GM21723 (cell line): ENCODE measurements at regions not wholly inside any gene's neighbourhood (a gene's known extent, or its start where the extent isn't known, plus 50 kb on each side); places are given as distances from the start of the nearest gene placed in this dataset.

ENCODE experiments used
- ATAC-seq: cut with Tn5 transposase; IDR thresholded peaks from one replicate; pipeline ENCODE4 v1.9.1; 2021; ENCODE audit warnings: mild to moderate bottlenecking, moderate library complexity; ENCODE audit not compliant: unreplicated experiment

GRCh38 chr2:8300905-8301304 lies 381.0 kb upstream of the ID2 start:
- ATAC-seq = no peak

DNA sequence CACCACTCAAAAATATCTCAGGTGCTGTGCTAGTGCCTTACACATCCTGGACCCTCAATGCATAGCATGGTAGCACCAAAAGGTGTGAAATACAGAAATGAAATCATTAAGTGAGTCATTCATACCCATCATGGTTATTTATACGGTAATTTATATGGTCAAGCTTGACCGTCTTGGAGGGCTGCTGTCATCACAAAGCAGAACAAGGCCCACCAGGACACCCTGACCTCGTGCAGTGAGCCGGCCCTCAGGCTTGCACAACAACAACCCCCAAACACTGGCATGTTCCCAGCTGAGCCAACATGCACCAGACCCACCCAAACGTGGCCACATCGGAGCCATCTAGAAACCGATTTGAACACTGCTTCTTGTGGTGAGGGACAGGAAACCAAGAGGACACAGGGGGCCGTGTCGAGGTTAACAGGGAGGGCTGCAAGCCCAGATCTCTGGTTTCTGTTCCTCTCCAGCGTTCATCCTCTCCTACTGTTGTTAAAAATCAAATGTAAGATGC lies 378.5 kb upstream of the ID2 start:
- peak; percentile 77 for ATAC-seq

DNA sequence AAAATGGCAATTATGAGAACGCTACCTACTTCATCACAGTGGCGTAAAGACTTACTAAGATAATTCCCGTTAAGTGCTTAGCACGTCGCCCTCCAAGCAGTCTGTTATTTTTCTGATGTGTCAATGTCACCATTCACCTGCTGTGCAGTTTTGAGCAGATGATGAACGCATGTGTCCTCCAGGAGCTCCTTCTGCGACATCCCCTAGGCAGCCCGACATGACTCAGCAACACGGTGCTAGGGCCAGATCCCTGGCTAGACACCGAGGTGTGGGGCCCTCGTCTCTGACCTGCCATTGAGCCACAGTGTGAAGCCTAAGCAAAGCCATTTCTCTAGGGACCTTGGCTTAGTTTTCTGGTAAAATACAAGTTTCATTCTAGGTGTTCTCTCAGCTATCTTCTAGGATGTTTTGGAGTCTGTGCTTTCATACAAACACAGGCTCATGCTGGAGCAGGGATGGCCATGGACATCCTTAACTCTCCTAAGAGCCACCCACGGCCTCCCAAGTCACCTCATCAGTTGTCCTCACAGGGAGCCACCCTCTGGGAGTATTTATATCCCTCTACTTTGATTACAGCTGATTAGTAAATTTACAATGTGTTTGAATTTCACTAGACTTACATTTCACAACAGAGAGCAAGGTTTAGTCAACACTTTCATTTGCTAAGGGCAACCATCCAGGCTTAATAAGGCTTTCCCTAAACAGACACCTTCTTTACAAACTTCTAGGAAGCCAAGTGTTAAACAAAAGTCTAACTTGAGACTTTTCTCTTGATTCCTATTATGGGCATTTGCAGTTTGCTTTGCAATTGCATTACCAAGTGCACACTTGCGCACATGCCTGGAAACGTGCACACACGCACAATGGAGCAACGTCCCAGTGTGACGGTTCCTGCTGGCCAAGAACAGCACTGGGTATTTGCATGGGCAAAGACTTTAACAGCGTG lies 376.8 kb upstream of the ID2 start:
- ATAC-seq = no peak

DNA sequence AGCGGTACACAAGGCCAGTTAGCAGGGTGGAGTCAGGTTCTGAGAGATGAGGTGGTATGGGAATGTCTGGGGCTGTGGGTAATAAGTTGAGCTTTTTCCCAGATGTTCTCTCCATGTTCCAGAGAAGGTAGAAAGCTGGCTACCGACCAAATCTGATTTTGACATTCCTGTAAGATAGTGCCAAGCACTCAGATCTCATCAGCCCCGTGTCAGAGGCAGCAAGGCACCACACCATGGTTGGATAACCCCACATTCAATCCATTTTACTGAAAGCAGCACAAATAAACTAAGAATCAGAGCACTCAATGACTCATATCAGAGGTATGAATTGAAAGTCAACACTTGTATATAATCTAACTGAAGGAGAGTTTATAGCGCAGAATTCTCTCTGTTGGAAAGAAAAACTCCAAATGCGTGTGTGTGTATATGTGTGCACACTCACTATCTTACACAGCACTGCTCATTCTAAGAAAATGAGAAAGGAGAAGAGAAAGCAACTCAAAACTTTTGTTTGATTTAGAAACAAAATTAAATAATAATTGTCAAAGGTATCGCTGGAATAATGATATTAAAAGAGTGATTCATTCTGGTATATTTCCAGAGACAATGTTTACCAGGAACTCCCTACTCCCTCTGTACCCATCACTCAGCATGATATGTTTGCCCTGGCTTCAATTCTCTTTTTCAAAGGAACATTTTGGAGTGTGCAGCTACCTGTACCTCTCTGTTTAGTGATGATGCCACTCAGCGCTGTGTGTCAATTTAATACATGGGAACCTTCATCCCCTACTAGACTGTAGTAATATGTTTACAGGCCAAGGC lies 375.1 kb upstream of the ID2 start:
- ATAC-seq = no peak

DNA sequence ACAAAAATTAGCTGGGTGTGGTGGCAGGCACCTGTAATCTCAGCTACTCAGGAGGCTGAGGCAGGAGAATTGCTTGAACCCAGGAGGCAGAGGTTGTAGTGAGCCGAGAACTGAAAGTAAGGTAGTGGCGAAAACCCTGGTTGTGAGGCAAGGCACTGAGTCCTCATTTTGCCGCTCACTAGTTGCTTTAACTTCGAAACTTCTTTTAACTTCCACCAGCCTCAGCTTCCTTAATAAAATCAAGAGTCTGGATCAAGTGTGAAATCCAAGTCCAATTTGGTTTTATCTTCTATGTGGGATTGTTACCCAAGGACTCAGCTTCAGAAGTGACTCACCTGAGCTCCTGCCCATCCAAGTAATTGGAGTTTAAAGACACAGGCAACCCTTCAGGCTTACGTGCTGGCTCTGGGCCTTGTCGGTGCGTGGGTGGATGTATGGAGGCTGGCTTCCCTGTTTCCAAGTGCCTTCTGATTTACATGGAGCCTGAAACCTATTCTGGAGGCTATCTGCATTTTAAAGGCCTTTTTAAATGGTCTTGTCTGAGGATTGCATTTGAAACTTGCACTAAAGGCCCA lies 374.2 kb upstream of the ID2 start:
- no peak for ATAC-seq

- ATAC-seq = no peak
Observed at GRCh38 chr2:8309131-8309530, 372.7 kb upstream of the ID2 start.

- no peak for ATAC-seq
Observed at GRCh38 chr2:8310557-8311455, 371.1 kb upstream of the ID2 start.

DNA sequence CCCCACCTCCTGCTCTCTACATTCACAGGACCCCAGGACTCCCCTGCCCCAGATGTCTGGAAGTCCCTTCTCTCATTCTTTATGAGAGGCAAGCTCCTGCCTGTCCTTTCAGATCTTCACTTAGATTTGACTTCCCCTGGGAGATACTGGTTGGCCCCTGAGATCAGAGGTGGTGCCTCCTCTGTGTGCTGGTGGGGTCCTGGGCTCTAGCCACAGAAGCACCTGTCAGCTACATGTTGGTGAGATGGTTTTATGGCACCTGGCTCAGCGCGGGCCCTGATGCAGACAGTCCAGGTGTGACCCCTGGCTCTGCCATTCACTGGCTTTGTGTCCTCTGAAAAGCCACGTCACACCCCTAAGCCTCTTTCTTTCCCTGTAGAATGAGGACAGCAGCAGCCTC lies 369.6 kb upstream of the ID2 start:
- no peak for ATAC-seq

DNA sequence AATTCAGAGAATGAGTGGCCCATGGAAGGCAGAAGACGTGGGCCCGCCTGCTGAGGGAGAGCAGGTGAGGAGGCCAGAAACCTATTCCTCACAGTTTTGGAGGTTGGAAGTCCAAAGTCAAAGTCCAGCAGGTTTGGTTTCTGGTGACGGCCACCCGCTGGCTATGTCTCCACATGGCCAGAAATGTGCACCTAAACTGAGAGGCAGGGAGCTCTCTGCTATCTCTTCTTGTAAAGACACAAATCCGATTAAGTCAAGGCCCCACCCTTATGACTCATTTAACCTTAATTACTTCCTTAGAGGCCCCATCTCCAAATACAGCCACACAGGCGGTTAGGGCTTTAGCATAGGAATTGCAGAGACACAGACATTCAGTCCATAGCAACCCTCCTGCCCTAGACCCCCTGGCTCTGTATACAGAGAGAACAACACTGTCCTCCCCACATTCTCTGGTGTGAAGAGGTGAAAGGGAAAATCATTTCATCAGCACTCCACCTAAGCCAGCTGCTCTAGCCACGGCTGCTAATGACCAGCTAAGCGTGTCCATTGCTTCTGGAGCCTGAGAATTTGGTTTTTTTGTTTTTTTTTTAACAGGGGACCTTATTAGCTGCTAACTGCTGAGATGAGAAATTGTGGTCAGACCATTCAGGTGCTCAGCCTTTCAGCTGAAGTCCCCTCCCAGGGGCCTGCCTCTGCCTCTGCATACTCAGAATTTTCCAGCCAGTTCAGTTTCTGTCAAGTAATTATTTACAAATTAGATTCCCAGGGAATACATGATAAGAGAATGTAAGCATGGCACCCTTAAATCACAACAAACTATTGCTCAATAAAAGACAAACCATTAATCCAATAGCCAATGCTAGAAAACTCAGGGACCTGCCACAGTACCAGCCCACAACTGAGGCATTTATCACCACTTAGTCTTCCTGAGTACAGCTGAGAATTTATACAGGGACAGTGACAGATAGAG lies 368.7 kb upstream of the ID2 start:
- peak; percentile 94 for ATAC-seq

GRCh38 chr2:8314063-8314462 lies 367.8 kb upstream of the ID2 start:
- no peak for ATAC-seq

DNA sequence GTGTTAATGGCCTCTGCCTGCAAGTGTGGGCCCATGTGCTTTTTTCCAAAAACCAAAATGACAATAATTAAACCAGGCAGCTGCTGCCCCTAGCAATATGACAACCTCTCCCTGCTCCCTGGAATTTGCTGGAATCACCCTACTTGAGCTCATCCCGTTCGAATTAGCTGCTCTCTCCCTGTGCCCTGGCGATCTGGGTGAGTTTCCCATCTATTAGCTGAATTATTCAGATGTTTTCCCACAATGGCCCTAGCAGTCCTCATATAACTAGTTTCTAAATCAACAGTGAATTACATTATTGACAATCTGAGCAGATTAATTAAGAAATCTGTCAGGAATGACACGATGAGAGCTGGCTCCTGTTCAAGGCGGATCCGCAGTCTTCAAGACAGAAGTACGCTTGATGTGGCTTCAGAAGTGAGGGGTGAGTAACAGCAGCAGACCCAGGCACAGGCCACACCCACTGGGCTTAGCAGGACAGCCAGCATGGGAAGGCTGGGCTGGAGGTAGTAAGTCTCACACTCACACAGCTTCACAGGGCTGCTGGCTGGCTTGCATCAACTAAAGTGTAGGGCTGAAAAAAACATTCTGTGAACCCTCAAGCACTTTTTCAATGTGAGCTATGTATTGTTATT lies 366.2 kb upstream of the ID2 start:
- ATAC-seq = no peak

- ATAC-seq = no peak
Observed at GRCh38 chr2:8316356-8316755, 365.5 kb upstream of the ID2 start.

- no peak for ATAC-seq
Observed at GRCh38 chr2:8317418-8317817, 364.4 kb upstream of the ID2 start.

- ATAC-seq = no peak
Observed at GRCh38 chr2:8319219-8319618, 362.6 kb upstream of the ID2 start.

DNA sequence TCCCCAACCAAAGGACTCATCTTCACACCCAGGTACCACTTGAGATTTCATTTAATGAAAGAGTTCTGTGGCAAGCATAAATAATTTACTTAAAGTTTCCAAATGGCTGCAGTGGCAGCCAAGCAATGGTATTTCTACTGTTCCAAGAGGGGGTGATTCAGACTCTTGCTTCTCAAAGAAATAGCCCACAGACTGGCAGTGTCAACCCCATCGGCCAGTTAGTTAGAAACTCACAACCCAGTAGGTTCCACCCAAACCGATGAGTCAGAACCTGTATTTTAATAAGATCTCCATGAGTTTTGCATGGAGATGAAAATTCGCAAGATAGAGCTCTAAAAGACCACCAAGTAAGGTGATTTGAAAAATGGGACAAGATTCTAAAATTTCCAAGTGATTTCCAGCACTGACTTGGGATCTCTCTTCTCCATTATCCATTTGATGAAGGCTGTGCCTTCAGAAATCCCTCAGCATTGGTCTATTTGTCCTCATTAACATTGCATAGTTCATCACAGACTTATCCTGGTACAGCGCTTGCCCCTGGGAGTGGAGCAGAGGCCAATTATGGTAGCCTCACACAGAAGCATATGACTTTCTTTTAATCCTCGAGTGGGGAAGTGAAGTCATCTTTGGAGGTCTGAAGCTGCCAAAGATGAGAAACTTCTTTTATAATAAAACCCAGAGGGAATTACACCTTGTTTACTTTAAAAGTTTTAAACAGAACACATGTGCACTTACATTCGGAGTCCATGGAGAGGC lies 361.4 kb upstream of the ID2 start:
- ATAC-seq = no peak

GRCh38 chr2:8322634-8323033 lies 359.2 kb upstream of the ID2 start:
- no peak for ATAC-seq

- ATAC-seq = no peak
Observed at GRCh38 chr2:8324164-8324856, 357.5 kb upstream of the ID2 start.
